Ramos (cell line): ENCODE measurements at regions not wholly inside any gene's neighbourhood (a gene's known extent, or its start where the extent isn't known, plus 50 kb on each side); places are given as distances from the start of the nearest gene placed in this dataset.
"Not testable (repeated sequence)": the region's sequence is repeated elsewhere in the genome, so short reads cannot be mapped to it uniquely, and the experiment has no call there.

ENCODE experiments used
- in situ Hi-C: fragments of 300-500 bp; cut with MboI; formaldehyde crosslinking; loops from one replicate; pipeline ENCODE4 v1.14.3; 2022; ENCODE audit warnings: low sequenced_read_pairs; ENCODE audit not compliant: unreplicated experiment

- in situ Hi-C loops = no loop called here
These were observed 81.2 kb upstream of the MAP3K1 start for GRCh38 chr5:56734091-56734694.

GRCh38 chr5:56733580-56733979 lies 81.8 kb upstream of the MAP3K1 start:
- in situ Hi-C loops = no loop called here

DNA sequence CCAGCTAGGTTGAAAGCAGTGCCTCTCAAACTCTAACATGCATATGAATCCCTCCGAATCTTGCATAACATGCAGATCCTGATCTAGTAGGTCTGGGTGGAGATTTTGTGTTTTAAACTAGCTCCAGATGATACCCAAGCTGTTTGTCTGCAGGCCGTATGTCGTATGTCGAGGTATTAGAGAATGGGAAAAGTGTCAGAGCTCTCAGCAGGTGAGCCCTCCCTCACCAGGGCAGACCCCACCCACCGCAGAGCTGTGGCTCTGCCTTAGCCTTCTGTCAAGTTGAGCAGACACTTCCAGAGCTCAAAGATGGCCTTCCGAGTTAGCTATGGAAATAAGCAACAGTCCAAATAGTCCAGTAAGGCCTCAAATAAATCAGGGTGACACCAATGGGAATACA lies 83.2 kb upstream of the MAP3K1 start:
- in situ Hi-C loops = no loop called here

GRCh38 chr5:56731473-56731872 lies 83.9 kb upstream of the MAP3K1 start:
- in situ Hi-C loops = not testable (repeated sequence)

DNA sequence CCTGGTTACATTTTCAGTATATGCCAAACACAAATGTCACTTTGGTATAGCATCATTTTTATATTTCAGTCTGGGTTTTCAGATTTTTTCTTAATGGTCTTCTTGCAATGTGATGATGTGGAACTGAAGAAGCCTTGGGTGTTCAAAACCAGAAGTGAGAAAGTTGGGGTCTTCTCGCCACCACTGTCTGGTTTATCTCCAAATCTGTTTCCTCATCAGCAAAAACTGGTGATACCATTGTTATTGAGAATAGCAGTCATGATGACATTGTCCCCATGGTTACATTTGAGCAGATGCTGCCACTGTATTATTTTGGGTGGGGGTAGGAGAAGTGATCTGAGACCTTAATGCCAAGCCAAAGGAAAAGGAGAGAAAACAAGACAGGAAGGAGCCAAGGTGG lies 85.9 kb upstream of the MAP3K1 start:
- in situ Hi-C loops = no loop called here

GRCh38 chr5:56725711-56726411 lies 89.5 kb upstream of the MAP3K1 start:
- in situ Hi-C loops = no loop called here

DNA sequence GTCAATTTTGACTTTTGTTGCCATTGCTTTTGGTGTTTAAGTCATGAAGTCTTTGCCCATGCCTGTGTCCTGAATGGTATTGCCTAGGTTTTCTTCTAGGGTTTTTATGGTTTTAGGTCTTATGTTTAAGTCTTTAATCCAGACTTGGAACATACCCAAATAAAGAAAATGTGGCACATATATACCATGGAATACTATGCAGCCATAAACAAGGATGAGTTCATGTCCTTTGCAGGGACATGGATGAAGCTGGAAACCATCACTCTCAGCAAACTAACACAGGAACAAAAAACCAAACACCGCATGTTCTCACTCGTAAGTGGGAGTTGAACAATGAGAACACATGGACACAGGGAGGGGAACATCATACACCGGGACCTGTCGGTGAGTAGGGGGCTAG lies 90.5 kb upstream of the MAP3K1 start:
- in situ Hi-C loops = not testable (repeated sequence)

- in situ Hi-C loops = no loop called here
These were observed 93.0 kb upstream of the MAP3K1 start for GRCh38 chr5:56722317-56722716.

DNA sequence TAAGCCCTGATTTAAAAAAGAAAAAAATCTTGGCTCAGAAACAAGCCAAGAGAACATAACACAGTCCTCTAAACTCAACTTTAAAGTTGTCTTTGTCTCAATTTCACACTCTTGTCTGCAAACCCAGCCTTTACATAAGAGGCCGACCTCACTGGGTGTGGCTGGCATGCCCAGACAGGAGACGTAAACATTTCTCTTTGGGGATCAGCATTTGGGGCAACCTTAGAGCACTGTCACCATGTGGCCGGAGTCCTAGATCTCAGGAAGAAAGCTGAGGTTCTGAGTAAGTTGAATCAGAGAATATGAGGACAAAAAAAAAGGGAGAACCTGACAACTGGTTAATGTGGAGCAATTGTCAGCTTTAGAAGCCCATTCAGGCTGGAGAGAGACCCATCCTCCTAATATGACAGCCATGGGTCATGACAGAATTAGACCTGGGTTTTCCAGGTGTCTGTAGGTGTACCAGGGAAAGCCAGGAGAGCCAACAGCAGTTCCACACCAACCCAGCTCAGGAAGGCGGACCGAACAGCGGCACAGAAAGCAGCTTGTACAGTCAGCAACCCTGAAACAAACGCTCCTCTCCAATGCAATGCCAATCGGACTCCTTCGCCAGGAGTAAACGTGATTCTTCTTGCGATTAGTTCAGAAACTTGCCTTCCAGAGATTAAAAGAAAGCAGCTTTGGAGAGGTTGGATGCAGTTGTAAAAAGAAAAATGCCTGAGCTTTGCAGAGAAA lies 97.9 kb upstream of the MAP3K1 start:
- in situ Hi-C loops = no loop called here

GRCh38 chr5:56715986-56716385 lies 99.4 kb upstream of the MAP3K1 start:
- in situ Hi-C loops = no loop called here

DNA sequence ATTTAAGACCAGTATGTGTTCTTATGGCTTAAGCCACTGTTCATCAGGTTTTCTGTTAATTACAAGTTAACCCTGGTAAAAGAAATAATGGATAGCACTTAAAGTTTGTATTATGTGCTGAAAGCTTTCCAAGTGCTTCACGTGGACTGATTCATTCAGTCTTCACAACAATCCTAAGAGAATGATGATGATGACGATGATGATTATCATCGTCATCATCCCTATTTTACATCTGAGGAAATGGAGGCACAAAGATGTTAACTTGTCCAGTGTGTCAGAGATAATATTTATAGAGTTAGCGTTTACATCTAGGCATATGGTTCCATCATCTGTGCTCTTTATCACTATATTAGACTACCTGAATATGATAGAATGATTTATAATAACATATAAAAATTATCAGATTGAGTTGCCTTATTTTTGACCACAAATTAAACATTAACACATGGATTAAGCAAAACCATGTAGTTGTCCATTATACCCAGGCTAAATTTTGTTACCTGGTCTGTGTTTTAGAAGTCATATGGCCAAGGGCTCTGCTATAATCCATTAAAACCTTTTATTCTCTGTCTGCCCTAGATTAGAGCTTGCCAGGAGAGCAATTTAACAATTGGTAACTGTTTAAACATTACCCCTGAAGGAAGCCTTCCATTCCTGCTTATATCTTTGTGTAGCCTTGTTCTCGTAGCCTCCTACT lies 102.3 kb upstream of the MAP3K1 start:
- in situ Hi-C loops = no loop called here

GRCh38 chr5:56710826-56711590 lies 104.3 kb upstream of the MAP3K1 start:
- in situ Hi-C loops = no loop called here

DNA sequence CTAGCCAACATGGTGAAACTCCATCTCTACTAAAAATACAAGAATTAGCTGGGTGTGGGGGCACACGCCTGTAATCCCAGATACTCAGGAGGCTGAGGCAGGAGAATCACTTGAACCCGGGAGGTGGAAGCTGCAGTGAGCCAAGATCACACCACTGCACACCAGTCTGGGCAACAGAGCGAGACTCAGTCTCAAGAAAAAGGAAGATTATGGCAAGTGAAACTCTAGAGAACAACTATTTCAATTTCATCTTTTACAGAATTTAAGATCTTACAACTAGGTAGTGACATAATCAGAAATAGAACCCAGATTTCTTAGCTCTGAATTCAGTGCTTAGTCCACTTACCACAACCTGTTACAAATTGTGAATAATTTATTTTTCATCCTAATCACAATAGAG lies 108.8 kb upstream of the MAP3K1 start:
- in situ Hi-C loops = no loop called here

- in situ Hi-C loops = no loop called here
These were observed 110.1 kb upstream of the MAP3K1 start for GRCh38 chr5:56705217-56705616.

DNA sequence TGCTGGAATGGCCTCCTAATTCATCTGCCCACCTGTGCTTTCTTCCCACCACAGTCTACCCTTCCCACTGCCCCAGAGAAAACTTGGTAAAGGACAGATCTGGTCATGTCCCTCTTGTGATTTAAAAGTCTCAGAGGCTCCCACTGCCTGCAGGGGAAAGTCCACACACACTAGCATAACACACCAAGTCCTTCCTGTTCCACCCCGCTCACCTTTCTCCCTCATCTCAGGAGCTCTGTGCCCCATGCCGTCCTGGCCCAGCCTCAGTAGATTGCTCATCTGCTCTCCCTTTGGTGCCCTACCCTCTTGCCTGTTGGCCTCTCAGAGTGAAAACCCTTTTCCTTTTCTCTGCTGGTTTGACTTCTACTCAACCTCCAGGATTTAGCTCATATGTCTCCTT lies 111.4 kb upstream of the MAP3K1 start:
- in situ Hi-C loops = no loop called here

DNA sequence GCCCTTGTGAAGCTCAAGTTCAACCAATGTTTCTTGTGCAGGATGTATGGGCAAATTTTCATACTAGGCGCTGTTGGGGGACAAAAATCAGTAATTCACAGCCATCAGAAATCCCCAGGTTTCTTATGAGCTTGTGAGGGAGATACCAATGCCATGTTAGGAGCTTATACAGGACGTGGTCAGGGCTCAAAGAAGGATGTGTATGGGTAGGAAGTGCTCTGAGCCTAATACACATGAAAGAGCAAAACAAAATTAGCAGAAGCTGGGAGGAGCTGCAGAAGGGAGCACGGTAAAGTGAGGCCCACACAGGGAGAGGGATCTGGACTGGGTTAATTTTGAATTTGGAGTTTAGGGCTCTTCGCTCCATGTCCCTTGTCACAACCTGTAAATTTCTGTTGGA lies 114.6 kb upstream of the MAP3K1 start:
- in situ Hi-C loops = no loop called here

- in situ Hi-C loops = no loop called here
These were observed 115.8 kb upstream of the MAP3K1 start for GRCh38 chr5:56699538-56699937.

DNA sequence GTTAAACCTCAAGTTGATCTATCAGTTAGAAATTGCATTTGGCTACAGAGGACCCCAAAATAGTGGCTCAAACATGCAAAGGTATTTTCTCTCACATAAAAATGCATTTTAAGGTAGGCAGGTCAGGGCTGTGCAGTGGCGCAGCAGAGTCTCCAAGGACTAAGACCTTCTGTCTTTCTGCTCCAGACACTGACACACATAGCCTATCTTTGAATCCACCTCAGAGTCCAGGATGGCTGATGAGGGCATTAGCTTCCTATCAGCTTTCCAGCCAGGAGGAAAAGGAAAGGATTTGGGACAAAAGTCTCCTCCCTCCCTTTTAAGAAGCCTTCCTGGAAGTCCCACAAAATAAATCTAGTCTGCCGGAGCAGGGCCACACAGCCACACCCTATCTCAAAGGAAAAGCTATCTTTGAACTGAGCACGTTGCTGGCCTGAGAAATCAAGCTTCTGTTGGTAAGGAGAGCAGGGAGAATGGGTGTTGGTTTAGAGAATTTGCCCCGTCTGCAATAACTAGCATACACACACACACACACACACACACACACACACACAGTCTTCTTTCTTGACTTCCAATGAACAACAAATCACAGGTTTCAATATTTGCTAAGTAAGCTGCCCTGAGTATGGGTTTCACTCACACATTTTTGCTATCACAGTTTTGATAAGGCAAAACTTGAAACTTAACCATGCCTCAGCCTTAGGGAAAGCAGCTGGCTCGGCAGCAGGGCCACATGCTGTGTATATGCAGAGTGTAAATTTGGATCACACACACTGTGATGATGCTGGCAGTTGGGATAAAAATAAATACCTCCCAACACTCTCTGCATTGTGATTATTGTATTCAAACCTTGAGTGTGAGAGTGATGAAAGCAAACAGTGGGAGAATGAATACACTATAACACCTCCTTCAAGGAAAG lies 116.6 kb upstream of the MAP3K1 start:
- in situ Hi-C loops = no loop called here

- in situ Hi-C loops = no loop called here
These were observed 118.4 kb upstream of the MAP3K1 start for GRCh38 chr5:56696900-56697299.
